IMR-90 (cell line): ENCODE measurements at regions not wholly inside any gene's neighbourhood (a gene's known extent, or its start where the extent isn't known, plus 50 kb on each side); places are given as distances from the start of the nearest gene placed in this dataset.

Source experiments
- ATAC-seq: fragments of 200-7000 bp; cut with Tn5 transposase; 2 replicates; pipeline ENCODE4 v1.9.1; 2020; ENCODE audit warnings: low read depth, mild to moderate bottlenecking, moderate library complexity
- BruUV-seq: library from RNA; stranded (reverse); fragments of 400-500 nt; replicated peaks from 2 replicates; lab custom pipeline; 2021; lab: Mats Ljungman, UMichigan
- CTCF ChIA-PET: fragments of 300-600 bp; formaldehyde crosslinking; extraction: SDS; loops from one replicate; lab custom pipeline; 2021; ENCODE audit warnings: antibody characterized with exemption; lab: Yijun Ruan, JAX
- POLR2A ChIA-PET: fragments of 300-600 bp; sonication (Branson Sonifier 250); formaldehyde crosslinking; loops from one replicate; lab custom pipeline; 2022; ENCODE audit warnings: antibody characterized with exemption; ENCODE audit not compliant: unreplicated experiment; lab: Charles Lee
- DNase-seq: peaks from one replicate; pipeline ENCODE4 v3.0.0; 2013
- H2AFZ ChIP-seq: replicated peaks from 2 replicates; pipeline ENCODE3; 2013; ENCODE audit warnings: low read length, mild to moderate bottlenecking; ENCODE audit not compliant: poor library complexity
- H2AK5ac ChIP-seq: 2 replicates; pipeline ENCODE4 v1.6.1; 2013; ENCODE audit warnings: low read depth, low read length, inconsistent platforms
- H2AK9ac ChIP-seq: replicated peaks from 2 replicates; pipeline ENCODE3; 2013; ENCODE audit warnings: mild to moderate bottlenecking, low read depth, low read length, moderate library complexity; ENCODE audit not compliant: poor library complexity
- H2BK120ac ChIP-seq: 2 replicates; pipeline ENCODE4 v1.6.1; 2013; ENCODE audit warnings: low read depth, low read length, inconsistent platforms
- H2BK15ac ChIP-seq: 3 replicates; pipeline ENCODE4 v1.6.1; 2013; ENCODE audit warnings: low read depth, low read length, inconsistent platforms
- H2BK20ac ChIP-seq: 2 replicates; pipeline ENCODE4 v1.6.1; 2013; ENCODE audit warnings: low read depth, mild to moderate bottlenecking, inconsistent platforms, low read length, moderate library complexity
- H2BK5ac ChIP-seq: 2 replicates; pipeline ENCODE4 v1.6.1; 2013; ENCODE audit warnings: mild to moderate bottlenecking, low read depth, low read length, inconsistent platforms; ENCODE audit not compliant: poor library complexity, severe bottlenecking
- H3K14ac ChIP-seq: replicated peaks from 2 replicates; pipeline ENCODE4 v1.6.1; 2013; ENCODE audit warnings: low read depth, low read length, inconsistent platforms
- H3K18ac ChIP-seq: 2 replicates; pipeline ENCODE4 v1.6.1; 2013; ENCODE audit warnings: low read depth, low read length, control low read depth
- H3K23ac ChIP-seq: 2 replicates; pipeline ENCODE4 v1.6.1; 2013; ENCODE audit warnings: low read depth, low read length, inconsistent platforms
- H3K27ac ChIP-seq: 2 replicates; pipeline ENCODE4 v1.5.1; 2013; ENCODE audit warnings: mild to moderate bottlenecking, control low read depth, low read length; ENCODE audit not compliant: insufficient read depth
- H3K27me3 ChIP-seq: 2 replicates; pipeline ENCODE4 v1.6.1; 2013; ENCODE audit warnings: low read length; ENCODE audit not compliant: control insufficient read depth, insufficient read depth
- H3K36me3 ChIP-seq: 2 replicates; pipeline ENCODE4 v1.6.1; 2013; ENCODE audit warnings: low read length, mixed read lengths; ENCODE audit not compliant: control insufficient read depth, insufficient read depth
- H3K4ac ChIP-seq: 2 replicates; pipeline ENCODE4 v1.6.1; 2013; ENCODE audit warnings: low read depth, low read length, inconsistent platforms
- H3K4me1 ChIP-seq: 2 replicates; pipeline ENCODE4 v1.6.1; 2013; ENCODE audit warnings: low read length, mixed read lengths; ENCODE audit not compliant: control insufficient read depth, insufficient read depth
- H3K4me2 ChIP-seq: 2 replicates; pipeline ENCODE4 v1.6.1; 2013; ENCODE audit warnings: low read depth, mild to moderate bottlenecking, control low read depth, low read length, moderate library complexity
- H3K4me3 ChIP-seq: 2 replicates; pipeline ENCODE4 v1.5.1; 2013; ENCODE audit warnings: low read depth, mild to moderate bottlenecking, control low read depth, low read length, moderate library complexity; ENCODE audit not compliant: insufficient read depth
- H3K56ac ChIP-seq: 2 replicates; pipeline ENCODE4 v1.6.1; 2013; ENCODE audit warnings: low read length, inconsistent platforms; ENCODE audit not compliant: insufficient read depth; ENCODE audit errors: extremely low read depth
- H3K79me1 ChIP-seq, 2 experiments: 2 replicates each; pipeline ENCODE4 v1.6.1; 2013; ENCODE audit warnings: low read length in 2 of 2, inconsistent platforms in 1 of 2, low read depth in 1 of 2
- H3K9ac ChIP-seq: 2 replicates; pipeline ENCODE4 v1.6.1; 2013; ENCODE audit warnings: low read depth, low read length, control low read depth
- H3K9me1 ChIP-seq: 2 replicates; pipeline ENCODE4 v1.6.1; 2013; ENCODE audit warnings: low read length, inconsistent platforms; ENCODE audit not compliant: insufficient read depth
- H3K9me3 ChIP-seq: 2 replicates; pipeline ENCODE4 v1.6.1; 2013; ENCODE audit warnings: low read length; ENCODE audit not compliant: control insufficient read depth, insufficient read depth
- H4K20me1 ChIP-seq: 2 replicates; pipeline ENCODE4 v1.6.1; 2013; ENCODE audit warnings: low read length, inconsistent platforms; ENCODE audit not compliant: insufficient read depth
- H4K5ac ChIP-seq: 2 replicates; pipeline ENCODE4 v1.6.1; 2013; ENCODE audit warnings: mild to moderate bottlenecking, low read depth, low read length, control low read depth
- H4K8ac ChIP-seq, 2 experiments: 2 replicates each; pipeline ENCODE4 v1.6.1; 2013; ENCODE audit warnings: low read depth in 2 of 2, low read length in 2 of 2, control low read depth in 1 of 2, inconsistent platforms in 1 of 2
- H4K91ac ChIP-seq: 2 replicates; pipeline ENCODE4 v1.6.1; 2013; ENCODE audit warnings: low read depth, low read length, inconsistent platforms; ENCODE audit not compliant: insufficient read depth
- BHLHE40 ChIP-seq: fragments of 150-350 bp; IDR thresholded peaks from 2 replicates; pipeline ENCODE4 v1.6.1; 2016; ENCODE audit warnings: mild to moderate bottlenecking, low read depth, low read length
- CEBPB ChIP-seq: IDR thresholded peaks from 2 replicates; pipeline ENCODE4 v1.6.1; 2012; ENCODE audit warnings: low read depth, low read length, improper control_type of control experiment
- CHD1 ChIP-seq: IDR thresholded peaks from 2 replicates; pipeline ENCODE4 v1.6.1; 2012; ENCODE audit warnings: low read depth, low read length, improper control_type of control experiment
- FOS ChIP-seq: fragments of 150-350 bp; IDR thresholded peaks from 2 replicates; pipeline ENCODE4 v1.6.1; 2016; ENCODE audit warnings: low read depth, low read length
- MAFK ChIP-seq: IDR thresholded peaks from 2 replicates; pipeline ENCODE4 v1.6.1; 2012; ENCODE audit warnings: low read depth, low read length, improper control_type of control experiment
- MAZ ChIP-seq: IDR thresholded peaks from 2 replicates; pipeline ENCODE4 v1.6.1; 2012; ENCODE audit warnings: low read depth, mild to moderate bottlenecking, low read length, improper control_type of control experiment, moderate library complexity, borderline replicate concordance
- MXI1 ChIP-seq: IDR thresholded peaks from 2 replicates; pipeline ENCODE4 v1.6.1; 2012; ENCODE audit warnings: low read depth, mild to moderate bottlenecking, low read length, moderate library complexity, borderline replicate concordance
- NFE2L2 ChIP-seq: fragments of 150-350 bp; IDR thresholded peaks from 2 replicates; pipeline ENCODE4 v1.6.1; 2016; ENCODE audit warnings: low read depth, mild to moderate bottlenecking, low read length
- POLR2A ChIP-seq: IDR thresholded peaks from 2 replicates; pipeline ENCODE4 v1.6.1; 2012; ENCODE audit warnings: mild to moderate bottlenecking, low read depth, low read length
- RAD21 ChIP-seq: IDR thresholded peaks from 2 replicates; pipeline ENCODE4 v1.6.1; 2012; ENCODE audit warnings: low read length, improper control_type of control experiment
- RCOR1 ChIP-seq: IDR thresholded peaks from 2 replicates; pipeline ENCODE4 v1.6.1; 2012; ENCODE audit warnings: mild to moderate bottlenecking, low read length, improper control_type of control experiment; ENCODE audit not compliant: insufficient replicate concordance
- RFX5 ChIP-seq: IDR thresholded peaks from 2 replicates; pipeline ENCODE4 v1.8.0; 2012; ENCODE audit warnings: low read depth, mild to moderate bottlenecking, low read length, moderate library complexity
- SMC3 ChIP-seq: fragments of 150-350 bp; IDR thresholded peaks from 2 replicates; pipeline ENCODE4 v1.6.1; 2016; ENCODE audit warnings: low read depth, mild to moderate bottlenecking, antibody characterized with exemption, low read length, moderate library complexity
- dilution Hi-C: fragments of 300-500 bp; cut with HindIII; formaldehyde crosslinking; loops from one replicate; pipeline ENCODE4 v1.14.3; 2018; ENCODE audit warnings: low sequenced_read_pairs; ENCODE audit not compliant: unreplicated experiment
- in situ Hi-C: fragments of 300-500 bp; cut with MboI; formaldehyde crosslinking; loops from 3 replicates; pipeline ENCODE4 v1.14.3; 2019; ENCODE audit warnings: low sequenced_read_pairs, inconsistent platforms, mixed read lengths
- intact Hi-C: fragments of 100-400 bp; cut with micrococcal nuclease; formaldehyde crosslinking; loops from 2 replicates; pipeline ENCODE4 v1.10.0; 2022
- TF ChIP-seq, protein P1 (sequence below): fragments of 150-350 bp; IDR thresholded peaks from 2 replicates; pipeline ENCODE4 v1.6.1; 2017; ENCODE audit warnings: mild to moderate bottlenecking, antibody characterized with exemption, low read length, low read depth
- TF ChIP-seq, protein P2 (sequence below): fragments of 150-350 bp; IDR thresholded peaks from 2 replicates; pipeline ENCODE4 v1.6.1; 2016; ENCODE audit warnings: low read depth, mild to moderate bottlenecking, low read length, moderate library complexity, borderline replicate concordance

DNA sequence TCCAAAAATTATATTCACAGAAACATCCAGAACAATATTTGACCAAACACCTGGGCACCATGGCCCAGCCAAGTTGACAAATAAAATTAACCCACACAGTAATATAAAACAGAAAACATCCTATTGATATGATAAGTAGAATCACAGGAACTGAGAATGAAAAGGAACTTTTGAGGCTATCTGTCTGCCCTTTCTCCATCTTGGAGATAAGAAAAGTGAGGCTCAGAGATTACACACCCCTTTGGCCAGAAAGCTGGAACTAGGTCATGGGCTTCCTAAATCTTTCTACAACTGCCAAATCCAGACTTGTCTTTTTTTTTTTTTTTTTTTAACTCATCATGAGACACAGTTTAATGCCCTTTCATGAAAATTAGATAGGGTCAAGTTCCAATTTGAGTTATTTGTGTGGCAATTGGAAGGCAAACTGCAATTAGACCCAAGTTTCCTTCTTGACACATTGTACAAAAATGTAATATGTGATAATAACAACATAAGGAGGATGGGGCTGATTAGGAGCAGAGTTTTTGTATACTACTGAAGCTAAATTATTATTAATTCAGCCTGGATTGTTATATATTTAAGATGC, 137.2 kb downstream of the RPL22L1 start (continued):
- no peak for TF ChIP-seq CHD1
- TF ChIP-seq CEBPB = no peak
- TF ChIP-seq BHLHE40 = no peak
- no peak for TF ChIP-seq MAFK
- TF ChIP-seq FOS = no peak

DNA sequence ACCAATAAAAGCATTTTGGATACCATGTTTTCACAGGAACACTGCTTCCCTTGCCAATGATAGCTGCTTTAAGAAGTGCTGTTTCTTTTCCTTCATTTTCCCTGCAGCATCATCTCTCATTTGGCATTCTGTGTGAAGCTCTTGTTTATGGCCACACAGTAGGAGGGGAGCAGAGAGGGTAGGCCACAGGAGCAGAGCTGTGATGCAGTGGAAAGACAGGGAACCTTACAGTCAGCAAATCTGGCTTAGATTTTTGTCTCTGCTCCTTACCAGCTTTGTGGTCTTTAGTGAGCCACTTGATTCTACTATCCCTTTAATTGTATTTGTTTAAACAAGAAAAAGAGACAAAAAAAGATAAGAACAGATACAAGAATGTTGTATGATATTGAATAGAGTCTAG, 138.7 kb downstream of the RPL22L1 start:
- CTCF ChIA-PET = interaction anchor here (0.7 to 1.6 kb wide), 3 partner anchors 11 to 129 kb away, joined by 3 to 8 read pairs (median 3); no protein-coding TSS in a partner anchor
- dilution Hi-C loops = no loop called here
- H3K27ac ChIP-seq = no peak overlapping the region
- TF ChIP-seq RCOR1 (no peak), MAZ (no peak), RAD21 (no peak), MAFK (no peak), POLR2A (no peak), SMC3 (no peak), RFX5 (no peak), NFE2L2 (no peak), FOS (no peak), MXI1 (no peak), CHD1 (no peak), BHLHE40 (no peak), CEBPB (no peak)
- TF ChIP-seq, protein P1, sequence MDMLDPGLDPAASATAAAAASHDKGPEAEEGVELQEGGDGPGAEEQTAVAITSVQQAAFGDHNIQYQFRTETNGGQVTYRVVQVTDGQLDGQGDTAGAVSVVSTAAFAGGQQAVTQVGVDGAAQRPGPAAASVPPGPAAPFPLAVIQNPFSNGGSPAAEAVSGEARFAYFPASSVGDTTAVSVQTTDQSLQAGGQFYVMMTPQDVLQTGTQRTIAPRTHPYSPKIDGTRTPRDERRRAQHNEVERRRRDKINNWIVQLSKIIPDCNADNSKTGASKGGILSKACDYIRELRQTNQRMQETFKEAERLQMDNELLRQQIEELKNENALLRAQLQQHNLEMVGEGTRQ = no peak
- TF ChIP-seq, protein P2, sequence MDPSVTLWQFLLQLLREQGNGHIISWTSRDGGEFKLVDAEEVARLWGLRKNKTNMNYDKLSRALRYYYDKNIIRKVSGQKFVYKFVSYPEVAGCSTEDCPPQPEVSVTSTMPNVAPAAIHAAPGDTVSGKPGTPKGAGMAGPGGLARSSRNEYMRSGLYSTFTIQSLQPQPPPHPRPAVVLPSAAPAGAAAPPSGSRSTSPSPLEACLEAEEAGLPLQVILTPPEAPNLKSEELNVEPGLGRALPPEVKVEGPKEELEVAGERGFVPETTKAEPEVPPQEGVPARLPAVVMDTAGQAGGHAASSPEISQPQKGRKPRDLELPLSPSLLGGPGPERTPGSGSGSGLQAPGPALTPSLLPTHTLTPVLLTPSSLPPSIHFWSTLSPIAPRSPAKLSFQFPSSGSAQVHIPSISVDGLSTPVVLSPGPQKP = no peak

More for the DNA sequence above, 138.7 kb downstream of the RPL22L1 start:
- Histone ChIP-seq H4K8ac (peak overlapping the region; percentile 4 to 87; a peak in 3 of 4 replicates), H3K4me2 (no peak overlapping the region), H2BK20ac (peak overlapping the region; percentile 93), H2AK5ac (peak overlapping the region; percentile 37), H2BK5ac (peak overlapping the region; percentile 14), H3K27me3 (no peaks in the 10 kb centered on the region), H3K18ac (peak overlapping the region; percentile 97), H3K4me3 (no peak overlapping the region), H2BK120ac (peak overlapping the region; percentile 94), H2AK9ac (peak overlapping the region; percentile 60), H3K9me1 (peaks cover 13% of the 10 kb centered on the region), H3K23ac (peak overlapping the region; percentile 91; the same call in 1 of the 2 replicates), H3K9me3 (no peaks in the 10 kb centered on the region), H3K9ac (no peak overlapping the region), H3K4ac (peak overlapping the region; percentile 90), H3K4me1 (peaks cover 24% of the 10 kb centered on the region), H3K56ac (no peak overlapping the region; the same call in 1 of the 2 replicates), H3K14ac (peak overlapping the region; percentile 87), H3K36me3 (no peaks in the 10 kb centered on the region), H4K20me1 (no peaks in the 10 kb centered on the region), H4K91ac (peak overlapping the region; percentile 78), H3K79me1 (peaks cover 0 to 8% of the 10 kb centered on the region in 2 experiments; a peak in 2 of 4 replicates), H2BK15ac (peak overlapping the region; percentile 53; the same call in 2 of the 3 replicates), H2AFZ (peak overlapping the region; percentile 78), H4K5ac (peak overlapping the region; percentile 86)
- in situ Hi-C loops = no loop called here
- no peak for ATAC-seq
- no peak for DNase-seq
- POLR2A ChIA-PET = interaction anchor here (0.6 kb wide), 1 partner anchor 109 kb away, joined by 4 read pairs; no protein-coding TSS in a partner anchor
- intact Hi-C loops = no loop called here
- BruUV-seq = no TSS peak
